ENCODE measurements at regions not wholly inside any gene's neighbourhood (a gene's known extent, or its start where the extent isn't known, plus 50 kb on each side); places are given as distances from the start of the nearest gene placed in this dataset.

DNA sequence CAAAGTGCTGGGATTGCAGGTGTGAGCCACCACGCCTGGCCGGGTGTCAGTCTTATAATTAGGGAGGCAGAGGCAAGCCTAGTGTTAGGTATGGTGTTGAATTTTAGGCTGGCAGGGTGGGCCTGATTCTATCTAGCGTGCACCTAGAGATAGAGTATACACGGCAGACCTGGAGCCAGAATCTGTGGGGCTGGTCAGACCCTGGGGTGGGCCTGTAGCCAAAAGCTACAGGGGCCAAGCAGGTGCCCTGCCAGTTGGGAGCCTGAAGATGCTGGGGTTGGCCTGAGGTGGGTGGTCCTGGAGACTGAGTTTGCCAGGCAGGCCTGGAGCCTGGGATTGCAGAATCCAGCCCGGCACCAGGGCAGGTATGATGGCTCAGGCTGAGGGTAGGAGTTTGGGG is 1580.3 kb downstream of the ARAP2 start:
- DNase-seq (ENCODE audit: low read depth): no peak
- TF ChIP-seq, protein P1, sequence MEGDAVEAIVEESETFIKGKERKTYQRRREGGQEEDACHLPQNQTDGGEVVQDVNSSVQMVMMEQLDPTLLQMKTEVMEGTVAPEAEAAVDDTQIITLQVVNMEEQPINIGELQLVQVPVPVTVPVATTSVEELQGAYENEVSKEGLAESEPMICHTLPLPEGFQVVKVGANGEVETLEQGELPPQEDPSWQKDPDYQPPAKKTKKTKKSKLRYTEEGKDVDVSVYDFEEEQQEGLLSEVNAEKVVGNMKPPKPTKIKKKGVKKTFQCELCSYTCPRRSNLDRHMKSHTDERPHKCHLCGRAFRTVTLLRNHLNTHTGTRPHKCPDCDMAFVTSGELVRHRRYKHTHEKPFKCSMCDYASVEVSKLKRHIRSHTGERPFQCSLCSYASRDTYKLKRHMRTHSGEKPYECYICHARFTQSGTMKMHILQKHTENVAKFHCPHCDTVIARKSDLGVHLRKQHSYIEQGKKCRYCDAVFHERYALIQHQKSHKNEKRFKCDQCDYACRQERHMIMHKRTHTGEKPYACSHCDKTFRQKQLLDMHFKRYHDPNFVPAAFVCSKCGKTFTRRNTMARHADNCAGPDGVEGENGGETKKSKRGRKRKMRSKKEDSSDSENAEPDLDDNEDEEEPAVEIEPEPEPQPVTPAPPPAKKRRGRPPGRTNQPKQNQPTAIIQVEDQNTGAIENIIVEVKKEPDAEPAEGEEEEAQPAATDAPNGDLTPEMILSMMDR (conservative IDR thresholded peaks at IDR 0.05; ENCODE audit: low read length): no peak
- H3K4me3 ChIP-seq (ENCODE audit: low read length): no peak overlapping the region

GRCh38 chr4:34676400-34676799 is 1567.9 kb downstream of the ARAP2 start:
- H3K4me3 ChIP-seq (ENCODE audit: low read length): no peak overlapping the region
- DNase-seq (ENCODE audit: low read depth): no peak
- TF ChIP-seq, protein P1 (conservative IDR thresholded peaks at IDR 0.05; ENCODE audit: low read length): no peak

- H3K4me3 ChIP-seq (ENCODE audit: low read length): no peak overlapping the region
- TF ChIP-seq, protein P1 (conservative IDR thresholded peaks at IDR 0.05; ENCODE audit: low read length): no peak
- no peak for DNase-seq (ENCODE audit: low read depth)
Observed at GRCh38 chr4:34678431-34678830, 1565.9 kb downstream of the ARAP2 start.

- no peak for DNase-seq (ENCODE audit: low read depth)
- TF ChIP-seq, protein P1 (conservative IDR thresholded peaks at IDR 0.05; ENCODE audit: low read length): no peak
- no peak overlapping the region for H3K4me3 ChIP-seq (ENCODE audit: low read length)
Observed at GRCh38 chr4:34679228-34679627, 1565.1 kb downstream of the ARAP2 start.

- DNase-seq (ENCODE audit: low read depth): no peak
- TF ChIP-seq, protein P1 (conservative IDR thresholded peaks at IDR 0.05; ENCODE audit: low read length): no peak
- no peak overlapping the region for H3K4me3 ChIP-seq (ENCODE audit: low read length)
Observed at GRCh38 chr4:34709564-34709963, 1534.8 kb downstream of the ARAP2 start.

GRCh38 chr4:34718576-34719245 is 1525.6 kb downstream of the ARAP2 start:
- TF ChIP-seq, protein P1 (conservative IDR thresholded peaks at IDR 0.05; ENCODE audit: low read length): no peak
- DNase-seq (ENCODE audit: low read depth): no peak
- H3K4me3 ChIP-seq (ENCODE audit: low read length): no peak overlapping the region

GRCh38 chr4:34720571-34720970 is 1523.7 kb downstream of the ARAP2 start:
- DNase-seq (ENCODE audit: low read depth): peak; percentile 52
- no peak overlapping the region for H3K4me3 ChIP-seq (ENCODE audit: low read length)
- TF ChIP-seq, protein P1 (conservative IDR thresholded peaks at IDR 0.05; ENCODE audit: low read length): peak; percentile 47
